ENCODE measurements at regions not wholly inside any gene's neighbourhood (a gene's known extent, or its start where the extent isn't known, plus 50 kb on each side); places are given as distances from the start of the nearest gene placed in this dataset.
A peak's percentile ranks its signal among the peaks of the same experiment; 100 is the strongest.
"Not testable (repeated sequence)": the region's sequence is repeated elsewhere in the genome, so short reads cannot be mapped to it uniquely, and the experiment has no call there.

DNA sequence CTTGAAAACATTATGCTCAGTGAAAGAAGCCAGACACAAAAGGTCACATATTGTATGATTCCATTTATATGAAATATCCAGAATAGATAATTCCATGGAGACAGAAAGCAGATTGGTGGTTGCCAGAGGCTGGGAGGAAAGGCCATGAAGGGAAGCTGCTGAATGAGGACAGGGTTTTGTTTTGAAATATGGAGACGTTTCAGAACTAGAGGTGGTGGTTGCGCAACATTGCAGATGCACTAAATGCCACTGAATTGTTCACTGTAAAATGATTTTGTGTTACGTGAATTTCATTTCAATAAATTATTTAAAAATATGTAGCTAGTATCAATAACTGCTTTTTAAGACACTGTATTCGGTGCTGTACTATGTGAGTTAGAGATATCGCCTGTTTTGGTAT, 101.7 kb upstream of the ZNF236 start:
- no peak for DNase-seq (ENCODE audit: low read depth)

DNA sequence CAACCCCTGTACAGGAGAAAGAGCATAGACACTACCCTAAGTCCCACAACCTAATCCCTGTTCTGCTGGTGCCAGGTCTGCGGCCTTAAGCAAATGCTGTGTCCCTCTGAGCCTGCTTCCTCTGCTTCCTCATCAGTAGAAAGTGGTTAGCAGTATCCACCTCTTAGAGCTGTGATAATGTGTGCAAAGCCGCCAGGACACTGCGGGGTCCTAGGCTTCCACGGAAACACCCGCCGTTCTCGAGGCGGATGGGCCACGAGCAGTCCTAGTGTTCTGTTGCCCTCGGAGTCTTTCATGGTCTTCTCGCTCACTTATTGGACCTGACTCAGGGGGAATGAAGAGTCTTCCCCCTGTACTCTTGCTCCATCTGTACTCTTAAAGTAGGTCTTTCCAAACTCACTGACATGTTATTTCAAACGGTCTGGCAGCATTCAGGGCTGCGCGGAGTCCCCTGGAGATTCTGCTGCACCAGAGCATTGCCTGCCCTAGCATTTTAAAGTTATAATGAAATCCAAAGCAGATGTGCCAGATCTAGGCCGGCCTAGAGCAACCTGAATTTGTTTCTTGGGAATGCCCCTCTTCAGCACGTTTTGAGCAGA, 107.2 kb upstream of the ZNF236 start:
- no peak for DNase-seq (ENCODE audit: low read depth)

DNA sequence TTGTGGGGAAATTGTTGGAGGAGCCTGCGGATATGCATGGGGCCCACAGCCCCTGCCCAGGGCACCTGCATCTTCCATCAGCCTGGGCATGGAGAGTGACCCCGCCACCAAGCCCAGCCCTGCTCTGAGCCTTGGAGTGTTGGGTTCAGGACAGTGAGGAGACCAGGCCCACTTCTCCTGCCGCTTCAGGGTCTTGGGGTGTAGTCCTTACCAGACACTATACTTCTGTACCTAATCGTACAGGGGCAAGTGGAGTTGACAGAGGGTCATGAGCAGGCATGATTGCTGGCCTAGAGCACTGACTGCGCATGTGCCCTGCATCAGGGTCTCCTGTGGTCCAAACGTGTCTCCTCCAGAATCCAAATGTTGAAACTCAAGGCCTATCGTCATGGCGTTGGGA, 108.9 kb upstream of the ZNF236 start:
- DNase-seq (ENCODE audit: low read depth): no peak

DNA sequence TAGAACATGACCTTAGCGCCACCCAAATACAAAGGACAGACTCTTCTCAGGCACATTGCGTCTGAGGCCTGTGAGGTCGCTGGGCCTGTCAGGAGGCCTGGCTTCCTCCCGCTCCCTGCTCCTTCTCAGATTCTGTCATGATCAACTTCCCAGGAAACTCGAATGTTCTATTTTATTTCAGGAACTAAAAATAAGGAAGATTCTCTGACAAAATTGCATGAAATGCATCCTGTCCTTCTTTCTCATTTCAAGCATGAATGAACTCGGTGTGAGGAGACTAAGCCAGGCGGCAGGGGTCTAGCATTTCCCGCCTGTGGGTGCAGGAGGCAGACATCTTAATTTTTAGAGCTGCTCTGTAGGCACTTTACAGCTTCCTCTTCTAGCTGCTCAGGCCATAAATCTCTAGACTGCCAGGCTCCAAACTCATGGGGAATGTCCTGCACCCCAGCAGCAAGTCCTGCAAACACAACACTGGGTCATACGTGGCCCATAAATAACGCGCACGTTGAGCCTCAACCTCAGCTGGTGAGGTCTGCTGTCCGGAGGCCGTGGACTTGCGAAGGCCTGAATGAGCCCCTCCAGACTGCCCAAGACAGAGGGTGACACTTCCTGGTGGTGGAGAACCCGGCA, 109.7 kb upstream of the ZNF236 start:
- DNase-seq (ENCODE audit: low read depth): no peak

DNA sequence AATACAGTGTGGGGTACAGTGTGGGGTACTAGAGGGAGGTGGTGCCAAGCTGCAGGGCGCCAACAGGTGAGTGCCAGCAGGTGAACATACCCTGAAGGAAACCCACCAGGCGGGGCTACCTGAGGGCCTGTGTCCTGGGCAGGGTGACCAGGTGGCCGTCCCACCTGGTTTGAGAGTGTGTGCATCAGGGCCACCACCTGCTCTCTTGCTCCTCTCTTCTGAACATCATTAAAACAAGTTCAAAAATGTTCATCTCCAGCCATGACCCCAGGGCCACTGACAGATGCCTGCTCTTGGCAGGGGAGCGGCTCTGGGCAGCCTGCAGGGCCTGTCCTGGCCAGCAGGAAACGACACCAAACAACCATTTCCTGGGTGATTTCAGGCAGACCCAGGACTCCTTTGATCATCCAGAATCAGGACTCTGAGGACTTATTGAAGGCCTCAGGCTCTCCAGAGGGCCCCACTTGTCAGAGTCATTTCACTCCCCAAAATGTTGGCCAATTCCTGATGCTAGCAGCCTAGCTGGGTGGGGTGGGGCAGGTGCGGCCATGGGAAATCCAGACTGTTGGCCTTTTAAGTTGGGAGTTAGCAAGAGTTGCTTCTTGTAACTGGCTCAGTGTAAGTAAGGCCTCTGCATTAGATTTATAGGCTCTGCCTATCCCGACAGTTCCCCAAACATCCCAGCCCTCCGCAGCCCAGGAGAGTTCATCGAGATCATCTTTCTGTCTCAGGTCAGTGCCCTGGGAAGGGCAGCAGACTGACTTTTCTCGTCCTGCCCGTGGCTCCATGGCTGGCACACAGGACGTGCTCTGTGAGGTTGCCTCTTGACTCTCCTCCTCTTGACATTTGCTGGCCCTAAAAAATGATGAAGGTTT, 111.5 kb upstream of the ZNF236 start:
- no peak for DNase-seq (ENCODE audit: low read depth)

DNA sequence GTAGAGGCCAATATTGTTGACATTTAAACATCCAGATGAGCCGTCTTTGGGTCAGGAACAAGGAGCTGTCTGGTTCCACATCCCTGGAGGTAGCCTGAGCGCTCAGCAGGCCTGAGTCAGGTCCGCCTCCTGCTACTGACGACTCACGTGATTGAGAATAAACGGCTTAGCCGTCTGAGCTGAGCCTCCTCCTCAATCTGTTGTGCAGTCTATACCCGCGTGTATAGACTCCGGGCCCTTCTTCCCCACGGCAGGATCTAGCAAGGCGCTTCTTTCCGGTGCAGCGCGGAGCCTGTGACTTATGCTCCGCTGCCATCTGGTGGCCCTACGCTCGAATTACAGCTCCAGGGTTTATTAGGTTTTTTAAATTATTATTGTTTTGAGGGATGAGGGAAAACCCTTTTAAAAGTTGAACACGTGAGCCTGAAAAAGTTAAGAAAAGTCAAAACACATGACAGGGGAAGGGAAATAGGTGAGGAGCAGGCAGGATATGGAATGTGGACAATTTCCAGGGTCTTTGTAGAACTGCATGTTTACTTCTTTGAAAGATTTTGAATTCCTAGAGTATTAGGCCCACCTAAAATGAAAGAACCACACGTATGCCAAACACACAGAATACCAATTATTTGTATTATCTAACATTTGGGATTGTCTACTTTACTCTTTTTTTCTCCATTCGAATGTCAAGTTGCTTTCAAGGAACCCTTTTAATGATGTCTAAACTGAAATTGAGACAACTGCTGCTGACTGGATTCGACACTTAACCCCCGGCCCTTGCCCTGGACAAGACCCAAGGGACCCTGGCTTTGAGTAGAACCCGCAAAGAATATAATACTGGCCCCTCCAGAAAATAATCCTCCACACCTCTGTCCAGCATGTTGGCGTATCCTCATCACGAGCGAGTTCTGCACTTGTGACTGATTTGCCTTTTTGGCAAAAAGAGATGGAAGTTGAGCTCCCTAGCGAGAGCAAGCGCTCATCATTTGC, 112.4 kb upstream of the ZNF236 start:
- peak; percentile 30 for DNase-seq (ENCODE audit: low read depth)

DNA sequence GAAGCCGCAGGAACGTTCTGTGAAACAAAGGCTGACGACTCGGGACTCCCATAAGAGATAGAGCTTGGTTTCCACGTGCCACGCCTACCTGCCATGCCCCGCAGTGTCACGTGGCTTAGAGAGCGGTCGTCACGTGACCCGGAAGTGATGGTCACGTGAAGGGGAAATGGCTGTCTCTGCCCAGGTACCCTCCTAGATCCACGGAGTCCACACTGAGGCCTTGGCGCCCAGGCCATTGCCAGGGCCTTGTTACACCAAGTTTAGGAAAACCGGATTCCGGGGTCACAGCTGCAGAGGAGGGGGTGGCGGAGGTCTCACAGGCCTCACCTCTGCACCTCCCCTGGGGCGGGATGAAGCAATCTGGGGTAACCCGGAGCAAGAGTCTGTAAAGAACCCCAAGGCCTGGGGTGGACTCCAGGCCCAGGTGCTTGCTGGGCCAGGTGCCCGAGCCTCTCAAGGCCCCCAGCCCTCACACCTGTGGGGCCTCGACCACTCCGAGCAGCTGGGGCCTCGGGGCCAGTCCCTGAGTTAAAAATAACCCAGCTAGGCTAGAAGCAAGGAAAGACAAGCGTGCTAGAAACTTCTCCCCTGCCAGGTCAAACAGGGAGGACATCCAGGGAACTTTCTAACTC, 113.5 kb upstream of the ZNF236 start:
- DNase-seq (ENCODE audit: low read depth): no peak

DNA sequence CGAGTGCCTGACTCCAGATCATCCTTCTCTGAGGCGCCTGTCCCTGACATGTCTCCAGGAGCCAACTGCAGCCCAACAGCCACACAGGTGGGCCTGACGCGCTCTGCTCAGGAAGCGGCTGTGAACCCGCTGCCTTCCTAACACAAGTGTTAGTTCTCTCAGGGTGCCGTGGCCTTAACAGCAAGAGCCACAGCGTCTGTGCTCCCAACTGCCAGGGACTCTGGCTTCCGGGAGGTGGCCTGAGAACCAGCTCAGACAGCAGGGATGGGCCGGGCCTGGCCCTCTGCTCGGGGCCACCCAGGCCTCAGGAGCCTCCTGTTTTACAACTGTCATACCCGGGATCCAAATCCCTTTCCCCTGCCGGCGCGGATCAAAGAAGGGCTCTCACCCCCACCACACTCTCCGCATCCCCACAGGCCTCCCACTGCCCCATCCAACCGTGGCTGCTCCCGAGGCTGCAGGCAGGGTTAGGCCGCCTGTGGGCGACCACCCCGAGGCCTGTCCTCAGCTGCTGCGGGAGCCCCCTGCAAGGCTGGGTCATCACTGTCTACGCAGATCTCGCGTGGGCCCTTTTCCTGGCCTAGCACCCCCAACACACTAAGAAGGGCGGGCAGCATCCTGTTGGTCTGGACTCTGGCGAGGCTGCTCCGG, 114.2 kb upstream of the ZNF236 start:
- no peak for DNase-seq (ENCODE audit: low read depth)

DNA sequence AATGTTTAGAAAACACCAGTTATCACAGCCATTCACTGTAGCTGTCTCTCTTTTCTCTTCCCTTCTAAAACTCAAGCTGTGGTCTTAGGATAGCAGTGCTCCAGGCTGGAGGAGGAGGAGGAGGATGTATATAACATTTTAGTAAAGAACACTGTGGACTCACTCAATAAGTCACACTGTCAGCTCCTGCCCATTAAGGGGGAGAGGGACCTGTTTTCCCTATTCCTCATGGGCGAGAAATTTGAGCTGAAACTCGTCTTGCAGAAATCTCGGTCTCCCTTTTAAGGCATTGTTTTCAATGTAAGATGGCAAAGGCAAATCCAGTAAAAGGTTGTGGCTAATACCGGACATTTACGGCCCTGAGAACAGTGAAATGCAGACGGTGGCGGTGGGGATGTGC, 114.8 kb upstream of the ZNF236 start:
- no peak for DNase-seq (ENCODE audit: low read depth)

DNA sequence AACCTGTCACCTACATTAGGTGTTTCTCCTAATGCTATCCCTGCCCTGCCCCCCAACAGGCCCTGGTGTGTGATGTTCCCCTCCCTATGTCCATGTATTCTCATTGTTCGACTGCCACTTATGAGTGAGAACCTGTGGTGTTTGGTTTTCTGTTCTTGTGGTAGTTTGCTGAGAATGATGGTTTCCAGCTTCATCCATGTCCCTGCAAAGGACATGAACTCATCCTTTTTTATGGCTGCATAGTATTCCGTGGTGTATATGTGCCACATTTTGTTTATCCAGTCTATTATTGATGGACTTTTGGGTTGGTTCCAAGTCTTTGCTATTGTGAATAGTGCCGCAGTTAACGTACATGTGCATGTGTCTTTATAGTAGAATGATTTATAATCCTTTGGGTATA, 117.8 kb upstream of the ZNF236 start:
- not testable (repeated sequence) for DNase-seq (ENCODE audit: low read depth)

DNA sequence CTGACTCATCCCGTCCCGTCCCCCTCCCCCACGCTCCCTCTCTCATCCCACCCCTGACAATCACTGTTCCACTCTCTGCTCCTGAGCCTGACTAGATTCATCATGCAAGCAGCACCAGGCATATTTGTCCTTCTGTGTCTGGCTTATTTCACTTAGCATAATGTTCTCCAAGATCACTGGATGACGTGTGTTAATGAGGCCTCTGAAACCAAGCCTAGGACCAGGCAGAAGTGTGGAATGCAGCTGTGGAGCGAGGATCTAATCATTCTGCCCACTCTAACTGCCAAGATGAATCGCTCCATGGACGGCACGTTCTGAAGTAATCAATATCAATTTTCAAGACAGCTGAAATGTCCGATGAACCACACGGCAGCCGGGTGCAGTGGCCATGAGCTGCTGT, 122.4 kb upstream of the ZNF236 start:
- DNase-seq (ENCODE audit: low read depth): no peak

DNA sequence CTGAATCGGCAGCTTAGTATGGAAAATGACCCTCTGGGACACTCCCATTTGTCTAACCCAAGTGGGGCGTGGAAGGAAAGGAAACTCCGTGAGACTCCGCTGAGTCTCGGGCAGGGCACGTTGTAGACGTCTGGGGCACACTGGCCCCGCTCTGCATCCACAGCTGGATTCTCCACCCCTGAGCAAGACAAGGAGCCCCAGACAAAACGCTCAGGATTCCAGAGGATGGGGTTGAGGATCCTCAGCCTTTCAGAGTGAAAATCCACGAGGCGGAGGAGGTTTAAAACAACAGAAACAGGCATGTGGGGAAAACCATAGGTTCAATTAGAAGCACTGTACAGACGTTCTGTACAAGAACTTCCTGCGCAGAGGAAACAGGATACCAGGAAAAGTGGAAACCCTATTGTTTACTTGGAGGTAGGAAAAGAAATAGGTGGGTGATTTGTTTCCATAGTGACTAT, 124.9 kb upstream of the ZNF236 start:
- no peak for DNase-seq (ENCODE audit: low read depth)

DNA sequence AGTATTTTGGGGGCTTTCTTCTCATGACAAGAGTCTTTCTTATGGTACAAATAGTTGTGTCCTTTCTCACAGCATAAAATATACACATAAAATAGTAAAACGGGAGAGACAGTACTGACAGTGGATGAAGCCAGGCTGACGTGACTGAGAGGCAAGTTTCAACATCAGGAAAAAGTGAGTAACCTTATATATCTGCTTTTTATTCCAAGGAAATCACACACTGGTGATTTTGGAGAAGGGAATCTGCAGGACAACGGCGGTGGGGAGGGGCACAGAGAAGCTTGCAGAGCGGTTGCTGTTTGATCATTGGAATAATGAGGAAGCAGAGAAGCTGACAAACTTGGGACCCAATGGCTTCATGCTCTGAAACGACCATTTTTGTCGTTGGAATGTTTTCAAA, 130.6 kb upstream of the ZNF236 start:
- DNase-seq (ENCODE audit: low read depth): no peak

DNA sequence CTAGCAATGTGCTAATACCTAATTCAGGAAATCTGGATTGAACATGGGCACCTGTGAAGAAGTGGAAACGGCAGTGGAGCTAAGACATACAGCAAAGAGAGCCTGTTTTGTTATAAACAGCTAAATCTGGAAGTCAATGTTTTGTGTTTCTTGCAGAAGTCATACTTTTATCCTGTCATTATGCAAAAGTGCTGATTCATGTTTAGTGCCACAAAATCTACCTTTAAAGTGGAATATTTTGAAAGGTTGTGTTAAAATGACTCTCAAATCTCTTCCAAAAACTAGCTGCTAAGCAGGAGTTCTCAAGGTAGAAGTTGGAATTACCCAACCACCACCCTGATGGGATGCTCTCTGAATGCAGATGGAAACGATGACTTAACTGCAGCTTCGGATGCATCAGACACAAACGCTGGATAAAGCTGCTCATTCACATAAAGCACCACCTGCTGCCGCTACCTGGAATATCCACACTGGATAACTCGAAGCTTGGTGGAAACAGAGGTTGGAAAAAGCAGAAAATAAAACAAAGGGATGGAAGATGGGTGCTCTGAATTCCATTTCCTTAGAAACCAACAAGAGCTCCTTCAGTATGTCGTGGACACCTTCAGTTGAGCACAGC, 132.6 kb upstream of the ZNF236 start:
- no peak for DNase-seq (ENCODE audit: low read depth)

DNA sequence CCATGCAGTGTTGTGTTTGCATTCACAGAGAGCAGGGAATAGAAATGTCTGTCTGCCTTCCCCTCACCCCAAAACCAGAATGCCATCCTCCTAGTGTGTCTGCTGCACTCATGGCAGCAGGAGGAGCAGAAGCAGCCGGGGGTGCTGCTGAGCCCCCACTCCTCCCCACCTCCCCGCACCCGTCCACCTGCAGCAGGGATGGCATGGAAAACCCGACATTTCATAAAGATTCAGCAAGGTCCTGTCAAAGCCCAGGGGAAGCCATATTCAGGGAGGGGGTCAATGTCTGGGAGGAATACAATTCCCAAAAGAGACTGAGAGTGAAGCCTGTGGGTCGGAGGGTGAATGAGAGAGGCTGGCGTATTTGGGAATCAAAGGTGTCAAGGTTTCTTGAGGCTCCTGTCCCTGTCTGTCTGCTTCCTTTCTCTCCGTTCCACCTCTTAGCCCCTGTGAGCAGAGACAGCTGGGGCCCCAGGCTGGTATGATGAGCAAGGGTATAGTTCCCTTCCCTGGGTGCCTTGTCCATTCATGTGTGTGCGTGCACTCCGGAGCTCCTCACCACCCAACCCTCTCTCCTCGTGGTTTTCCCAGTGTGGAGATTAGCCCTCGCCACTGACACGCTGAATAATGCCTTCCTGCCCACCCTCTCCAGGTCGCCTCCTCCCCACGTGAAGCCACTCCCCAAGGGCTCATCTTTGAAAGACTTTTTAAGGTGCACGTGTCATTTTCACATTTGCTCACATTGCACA, 133.5 kb upstream of the ZNF236 start:
- no peak for DNase-seq (ENCODE audit: low read depth)

DNA sequence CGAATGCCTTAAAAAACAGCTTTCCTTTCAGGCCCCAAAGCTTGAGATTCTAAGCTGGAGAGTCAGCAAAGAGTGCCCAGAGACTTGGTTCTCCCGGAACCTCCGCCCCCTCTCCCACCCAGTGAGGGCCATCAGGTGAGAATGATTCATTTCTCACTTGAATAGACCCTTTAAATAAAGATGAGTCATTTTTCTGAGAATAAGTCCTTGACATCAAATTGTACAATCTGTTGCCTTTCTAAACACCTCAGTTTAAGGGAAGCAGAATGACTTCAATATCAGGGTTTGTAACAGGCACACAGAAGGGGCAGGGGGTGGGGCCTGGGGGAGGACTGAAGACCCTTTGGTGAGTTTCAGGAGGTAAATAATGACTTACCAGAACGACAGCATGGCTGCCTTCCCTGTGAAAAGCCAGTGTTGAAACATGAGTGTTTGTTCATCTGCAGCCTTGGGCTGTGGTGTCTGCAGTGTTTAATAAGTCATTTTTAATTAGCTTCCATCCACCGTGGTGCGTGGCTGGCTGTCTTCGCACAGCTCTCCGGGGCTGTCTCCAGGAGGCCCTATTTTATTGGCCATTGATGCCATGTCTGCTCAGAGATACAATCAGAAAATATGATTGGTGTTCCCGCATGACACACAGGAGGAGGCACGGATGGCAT, 134.9 kb upstream of the ZNF236 start:
- no peak for DNase-seq (ENCODE audit: low read depth)

DNA sequence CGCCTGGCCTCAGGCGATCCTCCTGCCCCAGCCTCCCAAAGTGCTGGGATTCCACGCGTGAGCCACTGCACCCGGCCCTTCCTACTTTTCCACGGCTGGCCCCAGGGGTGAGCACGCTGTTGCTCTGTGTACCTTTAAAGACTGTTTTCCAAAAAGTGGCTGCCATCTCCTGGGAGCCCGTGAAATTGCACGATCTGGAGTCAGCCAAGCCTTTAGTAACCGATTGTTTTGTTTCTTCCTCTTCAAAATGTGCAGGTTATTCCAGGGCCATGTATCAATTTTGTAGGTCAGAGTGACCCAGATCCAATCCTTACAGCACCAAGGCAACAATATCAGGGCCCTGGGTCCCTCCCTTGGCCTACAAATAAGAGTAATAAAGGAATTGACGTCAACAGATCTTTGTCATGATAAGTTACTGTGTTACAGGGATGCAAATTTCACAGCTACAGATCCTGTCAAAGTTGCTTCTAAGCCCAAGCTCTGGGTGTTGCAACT, 135.6 kb upstream of the ZNF236 start:
- no peak for DNase-seq (ENCODE audit: low read depth)

DNA sequence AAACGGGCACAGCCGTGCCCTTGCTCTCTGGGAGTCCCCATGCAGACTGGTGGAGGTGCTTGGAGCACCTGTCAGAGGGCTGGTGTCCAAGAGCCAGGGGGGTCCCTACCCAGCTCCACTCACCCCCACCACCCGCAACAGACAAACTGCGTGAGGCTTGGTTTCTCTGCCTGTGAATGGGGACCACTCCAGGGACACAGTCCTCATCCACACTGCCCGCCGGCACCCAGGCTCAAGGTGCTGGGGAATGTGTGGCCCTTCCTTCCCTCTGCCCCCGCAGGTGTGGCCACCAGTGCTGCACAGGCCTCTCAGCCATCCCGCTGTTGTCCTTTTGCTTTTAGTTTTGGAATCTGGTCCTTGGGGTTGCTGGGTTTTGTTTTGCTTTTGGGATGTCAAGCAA, 136.5 kb upstream of the ZNF236 start:
- no peak for DNase-seq (ENCODE audit: low read depth)

DNA sequence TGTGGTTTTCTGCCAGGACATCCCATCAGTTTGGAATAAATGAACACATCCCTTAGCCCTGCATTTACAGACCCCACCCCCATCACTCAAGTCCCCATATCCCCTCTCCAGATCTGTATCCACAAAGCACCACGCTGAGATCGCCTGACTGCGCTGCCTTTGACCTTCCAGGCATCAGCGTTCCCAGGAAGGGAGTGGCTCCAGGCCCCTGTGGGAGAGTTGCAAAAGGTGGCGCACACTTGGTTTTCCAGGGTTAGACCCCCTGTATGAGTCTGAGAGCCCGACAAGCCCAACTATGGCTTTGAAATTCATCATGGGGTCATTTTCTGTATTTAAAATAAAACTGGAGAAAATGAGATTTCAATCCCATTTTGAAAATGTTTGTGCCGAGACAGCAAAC, 137.0 kb upstream of the ZNF236 start:
- no peak for DNase-seq (ENCODE audit: low read depth)
